K562 (cell line): ENCODE measurements at regions not wholly inside any gene's neighbourhood (a gene's known extent, or its start where the extent isn't known, plus 50 kb on each side); places are given as distances from the start of the nearest gene placed in this dataset.

Experiments used
- CBX2 ChIP-seq: fragments of 200-600 bp; sonication (generic); IDR thresholded peaks from one replicate; pipeline ENCODE4 v1.6.1; 2012; ENCODE audit warnings: mild to moderate bottlenecking, low read length, inconsistent platforms; ENCODE audit not compliant: insufficient read depth, poor library complexity, severe bottlenecking
- CTCF ChIP-seq, 3 experiments: IDR thresholded peaks in 2 of 3; conservative IDR thresholded peaks in 1 of 3; 2 replicates each; pipeline ENCODE4 v1.5.1; 2011 to 2012; ENCODE audit warnings: low read length in 3 of 3, mild to moderate bottlenecking in 3 of 3, control low read depth in 2 of 3, improper control_type of control experiment in 1 of 3, inconsistent platforms in 1 of 3, low read depth in 1 of 3, mixed read lengths in 1 of 3, moderate library complexity in 1 of 3; ENCODE audit not compliant: insufficient read depth in 2 of 3
- DIDO1 ChIP-seq: fragments of 450-650 bp; IDR thresholded peaks from 2 replicates; pipeline ENCODE4 v1.6.1; 2016; ENCODE audit warnings: low read depth, missing biosample characterization, missing genetic modification characterization
- HOMEZ ChIP-seq: fragments of 250-450 bp; sonication (Bioruptor Pico); IDR thresholded peaks from 2 replicates; pipeline ENCODE4 v1.4.0; 2020; ENCODE audit warnings: mild to moderate bottlenecking, moderate library complexity
- IRF1 ChIP-seq: sonication (generic); formaldehyde crosslinking; IDR thresholded peaks from 2 replicates; pipeline ENCODE4 v1.8.0; 2022; ENCODE audit warnings: missing genetic modification reagents, mild to moderate bottlenecking, borderline replicate concordance
- POLR2G ChIP-seq: fragments of 200-400 bp; formaldehyde crosslinking; IDR thresholded peaks from 2 replicates; pipeline ENCODE4 v1.6.1; 2017; ENCODE audit warnings: low read depth, mild to moderate bottlenecking, antibody characterized with exemption, low read length, moderate library complexity
- ZBTB33 ChIP-seq: sonication (generic); formaldehyde crosslinking; IDR thresholded peaks from 2 replicates; pipeline ENCODE4 v1.8.1; 2023; ENCODE audit warnings: mild to moderate bottlenecking, missing genetic modification reagents
- ZNF436 ChIP-seq: fragments of 250-450, 450-650 bp; sonication (Bioruptor Pico); formaldehyde crosslinking; IDR thresholded peaks from 2 replicates; pipeline ENCODE4 v1.7.0; 2020; ENCODE audit warnings: mild to moderate bottlenecking

- TF ChIP-seq HOMEZ (no peak), CTCF (IDR thresholded peaks at IDR 0.05 in 2 of 3, conservative IDR thresholded peaks at IDR 0.05 in 1 of 3; ENCODE audit: insufficient read depth in 2 of 3, low read depth in 1 of 3, low read length in 3 of 3) (no peak), DIDO1 (no peak), POLR2G (no peak), IRF1 (CRISPR knock-in tag) (no peak), ZBTB33 (no peak), CBX2 (no peak), ZNF436 (CRISPR knock-in tag) (no peak)
Measured at GRCh38 chr3:190721330-190721729, 141.2 kb downstream of the GMNC start.
